GM12878 (cell line): ENCODE measurements at regions not wholly inside any gene's neighbourhood (a gene's known extent, or its start where the extent isn't known, plus 50 kb on each side); places are given as distances from the start of the nearest gene placed in this dataset.

Source experiments
- ATAC-seq: fragments of 200-7000 bp; cut with Tn5 transposase; 3 replicates; pipeline ENCODE4 v1.9.1; 2020; ENCODE audit warnings: mild to moderate bottlenecking, moderate library complexity
- BruUV-seq: library from RNA; stranded (reverse); fragments of 400-500 nt; replicated peaks from 2 replicates; lab custom pipeline; 2021; lab: Mats Ljungman, UMichigan
- CTCF ChIA-PET: fragments of 300-600 bp; sonication (Branson Sonifier 250); formaldehyde crosslinking; extraction: SDS; loops from one replicate; lab custom pipeline; 2021; ENCODE audit warnings: inconsistent platforms; lab: Yijun Ruan, JAX
- POLR2A ChIA-PET: fragments of 350-600 bp; formaldehyde crosslinking; extraction: SDS; loops from one replicate; lab custom pipeline; 2021; ENCODE audit warnings: inconsistent platforms; lab: Charles Lee
- RAD21 ChIA-PET: fragments of 300-600 bp; sonication (Branson Sonifier 250); formaldehyde crosslinking; loops from one replicate; lab custom pipeline; 2023; ENCODE audit warnings: antibody characterized with exemption; ENCODE audit not compliant: unreplicated experiment; lab: Charles Lee
- SMC1A ChIA-PET: fragments of 300-600 bp; sonication (Branson Sonifier 250); formaldehyde crosslinking; loops from one replicate; lab custom pipeline; 2023; ENCODE audit not compliant: unreplicated experiment, uncharacterized antibody; lab: Charles Lee
- DNase-seq: peaks from one replicate; pipeline ENCODE4 v3.0.0-alpha.2; 2011; ENCODE audit warnings: low read depth, low spot score
- FAIRE-seq: peaks from 3 replicates; lab custom pipeline; 2011; peaks lifted over from hg19 to GRCh38; lab: Jason Lieb, UNC
- H2AFZ ChIP-seq: 2 replicates; pipeline ENCODE4 v1.6.0; 2011; ENCODE audit warnings: low read depth, low read length, control low read depth; ENCODE audit not compliant: control insufficient read depth
- H3K27ac ChIP-seq: 2 replicates; pipeline ENCODE4 v1.5.1; 2011; ENCODE audit warnings: control low read depth; ENCODE audit not compliant: control insufficient read depth, insufficient read depth
- H3K27me3 ChIP-seq, 2 experiments: replicated peaks in 1 of 2; 2 replicates each; pipeline versions ENCODE4 v1.6.0 to v1.6.1; 2011; ENCODE audit warnings: low read length in 1 of 2; ENCODE audit not compliant: control insufficient read depth in 2 of 2, insufficient read depth in 2 of 2
- H3K36me3 ChIP-seq, 2 experiments: 2 replicates each; pipeline ENCODE4 v1.5.1; 2011; ENCODE audit warnings: low read length in 1 of 2; ENCODE audit not compliant: control insufficient read depth in 2 of 2, insufficient read depth in 2 of 2
- H3K4me1 ChIP-seq: 2 replicates; pipeline ENCODE4 v1.6.1; 2011; ENCODE audit warnings: mild to moderate bottlenecking, low read length, moderate library complexity, mixed read lengths; ENCODE audit not compliant: control insufficient read depth, insufficient read depth
- H3K4me2 ChIP-seq: 2 replicates; pipeline ENCODE4 v1.6.0; 2011; ENCODE audit warnings: control low read depth; ENCODE audit not compliant: control insufficient read depth, insufficient read depth
- H3K4me3 ChIP-seq: fragments of 200-600 bp; sonication (generic); 2 replicates; pipeline ENCODE4 v1.5.1; 2016
- H3K79me2 ChIP-seq: 2 replicates; pipeline ENCODE4 v1.6.0; 2011; ENCODE audit warnings: low read length; ENCODE audit not compliant: control insufficient read depth, insufficient read depth
- H3K9ac ChIP-seq: 2 replicates; pipeline ENCODE4 v1.8.0; 2011; ENCODE audit warnings: low read length, control low read depth, mixed read lengths; ENCODE audit not compliant: control insufficient read depth, insufficient read depth
- H3K9me3 ChIP-seq: replicated peaks from 3 replicates; pipeline ENCODE4 v1.5.1; 2011; ENCODE audit warnings: mild to moderate bottlenecking, low read length; ENCODE audit not compliant: control insufficient read depth, insufficient read depth
- H4K20me1 ChIP-seq: 2 replicates; pipeline ENCODE4 v1.6.0; 2011; ENCODE audit not compliant: control insufficient read depth, insufficient read depth
- CBX5 ChIP-seq: sonication (generic); IDR thresholded peaks from 2 replicates; pipeline ENCODE4 v1.6.1; 2016; ENCODE audit warnings: low read depth, moderate library complexity, mild to moderate bottlenecking, inconsistent platforms
- CHD2 ChIP-seq: IDR thresholded peaks from 2 replicates; pipeline ENCODE4 v1.6.1; 2011; ENCODE audit warnings: low read depth, low read length, improper control_type of control experiment, borderline replicate concordance
- CUX1 ChIP-seq: IDR thresholded peaks from 2 replicates; pipeline ENCODE4 v1.6.1; 2012; ENCODE audit warnings: improper control_type of control experiment, low read depth, low read length; ENCODE audit not compliant: insufficient replicate concordance
- EED ChIP-seq: sonication (generic); IDR thresholded peaks from 2 replicates; pipeline ENCODE4 v1.6.1; 2016; ENCODE audit warnings: antibody characterized with exemption, low read depth
- FOS ChIP-seq: IDR thresholded peaks from 3 replicates; pipeline ENCODE4 v1.6.1; 2011; ENCODE audit warnings: borderline replicate concordance; ENCODE audit not compliant: insufficient read length; ENCODE audit errors: extremely low read depth
- FOXK2 ChIP-seq: fragments of 450-650 bp; IDR thresholded peaks from 2 replicates; pipeline ENCODE4 v1.6.1; 2017; ENCODE audit warnings: mild to moderate bottlenecking, moderate library complexity
- HCFC1 ChIP-seq: fragments of 150-350 bp; IDR thresholded peaks from 2 replicates; pipeline ENCODE4 v1.6.1; 2014; ENCODE audit warnings: low read length
- MEF2B ChIP-seq: fragments of 450-650 bp; IDR thresholded peaks from 2 replicates; pipeline ENCODE4 v1.6.1; 2018; ENCODE audit warnings: mild to moderate bottlenecking, moderate library complexity; ENCODE audit not compliant: partially characterized antibody, poor library complexity, severe bottlenecking
- PBX3 ChIP-seq: IDR thresholded peaks from 2 replicates; pipeline ENCODE4 v1.6.1; 2011; ENCODE audit warnings: mild to moderate bottlenecking, low read depth, low read length, moderate library complexity; ENCODE audit not compliant: insufficient replicate concordance
- RCOR1 ChIP-seq: conservative IDR thresholded peaks from 2 replicates; pipeline ENCODE4 v1.6.1; 2012; ENCODE audit warnings: low read depth, low read length, improper control_type of control experiment
- TCF3 ChIP-seq: IDR thresholded peaks from 2 replicates; pipeline ENCODE4 v1.6.1; 2012; ENCODE audit warnings: low read depth, mild to moderate bottlenecking, low read length, borderline replicate concordance; ENCODE audit not compliant: insufficient read depth
- ZNF622 ChIP-seq: fragments of 450-650 bp; IDR thresholded peaks from 2 replicates; pipeline ENCODE4 v1.6.1; 2017; ENCODE audit warnings: mild to moderate bottlenecking, inconsistent platforms
- WGBS: methylation state at CpG from one replicate; pipeline ENCODE4 v1.1.6; 2016; ENCODE audit warnings: low lambda C conversion rate; ENCODE audit not compliant: insufficient replicate concordance, insufficient coverage; ENCODE audit errors: missing lambda C conversion rate; 5-methylcytosine and 5-hydroxymethylcytosine counted together
- in situ Hi-C: fragments of 300-500 bp; cut with MboI; formaldehyde crosslinking; loops from 9 replicates; pipeline ENCODE4 v1.14.3; 2018; ENCODE audit warnings: mixed read lengths
- intact Hi-C: fragments of 100-400 bp; cut with micrococcal nuclease; formaldehyde crosslinking; loops from one replicate; pipeline ENCODE4 v1.14.2; 2022; ENCODE audit not compliant: unreplicated experiment

- Histone ChIP-seq H3K4me1 (no peaks in the 10 kb centered on the region), H3K4me2 (no peak overlapping the region), H3K9me3 (no peaks in the 10 kb centered on the region)
- BruUV-seq, result no TSS peak
- intact Hi-C loops, result no loop called here
- no peak for DNase-seq
- CTCF ChIA-PET, result interaction anchor here (1.0 to 4.0 kb wide), 6 partner anchors 10 to 284 kb away, joined by 3 to 28 read pairs (median 8); no protein-coding TSS in a partner anchor
- POLR2A ChIA-PET, result no interaction called here
- SMC1A ChIA-PET, result interaction anchor here (0.8 kb wide), 1 partner anchor 25 kb away, joined by 3 read pairs; no protein-coding TSS in a partner anchor
- TF ChIP-seq EED, result no peak
- no peak for TF ChIP-seq TCF3
- no peak for TF ChIP-seq FOS
- TF ChIP-seq HCFC1, result no peak
- TF ChIP-seq CHD2, result no peak
- no peak for TF ChIP-seq FOXK2
- TF ChIP-seq CBX5, result no peak
- no peak for TF ChIP-seq MEF2B
- no peak for TF ChIP-seq RCOR1
- TF ChIP-seq CUX1, result no peak
- TF ChIP-seq ZNF622, result no peak
- TF ChIP-seq PBX3, result no peak
- TF ChIP-seq, all 136 proteins: peak for 0
- in situ Hi-C loops, result no loop called here
- Histone ChIP-seq H2AFZ (no peak overlapping the region), H3K4me3 (no peak overlapping the region), H3K27ac (no peak overlapping the region), H3K36me3 (no peaks in the 10 kb centered on the region), H3K79me2 (no peaks in the 10 kb centered on the region), H4K20me1 (no peaks in the 10 kb centered on the region), H3K27me3 (no peaks in the 10 kb centered on the region), H3K9ac (no peak overlapping the region)
- RAD21 ChIA-PET, result interaction anchor here (1.3 kb wide), 1 partner anchor 285 kb away, joined by 6 read pairs; no protein-coding TSS in a partner anchor
- no peak for ATAC-seq
- 79% methylated on average over 5 of the region's 5 CpGs for WGBS
- no peak for FAIRE-seq
Observed at GRCh38 chr15:38724827-38725226, 160.2 kb upstream of the RASGRP1 start.
